ENCODE measurements at regions not wholly inside any gene's neighbourhood (a gene's known extent, or its start where the extent isn't known, plus 50 kb on each side); places are given as distances from the start of the nearest gene placed in this dataset.

GRCh38 chr6:6883011-6883410 is 224.8 kb upstream of the RREB1 start:
- no peak for ATAC-seq

More at GRCh38 chr6:6883011-6883410, 224.8 kb upstream of the RREB1 start:
- Histone ChIP-seq H3K9ac (ENCODE audit: insufficient read depth in 1 of 2, low read depth in 2 of 2, low read length in 2 of 2) (no peak overlapping the region; a peak in 1 of 4 replicates), H3K4me3 (no peak overlapping the region), H2AFZ (ENCODE audit: low read depth, low read length) (no peak overlapping the region), H3K27me3 (ENCODE audit: control insufficient read depth in 2 of 2, insufficient read depth in 2 of 2, low read length in 2 of 2) (no peaks in the 10 kb centered on the region), H3K4me1 (replicated peaks in 1 of 2; ENCODE audit: control insufficient read depth in 2 of 2, insufficient read depth in 2 of 2, low read length in 2 of 2) (peaks cover 34 to 62% of the 10 kb centered on the region in 2 experiments), H3K9me3 (replicated peaks; ENCODE audit: control insufficient read depth, insufficient read depth, low read depth, low read length) (no peaks in the 10 kb centered on the region; the same call in 1 of the 2 replicates), H4K20me1 (replicated peaks; ENCODE audit: control insufficient read depth, insufficient read depth, low read length) (no peaks in the 10 kb centered on the region), H3K36me3 (ENCODE audit: control insufficient read depth, insufficient read depth, low read length) (no peaks in the 10 kb centered on the region), H3K4me2 (ENCODE audit: insufficient read depth, low read length) (no peak overlapping the region), H3K27ac (ENCODE audit: extremely low read depth, low read depth, low read length) (no peak overlapping the region), H3K9me1 (ENCODE audit: control insufficient read depth, insufficient read depth, low read length) (no peaks in the 10 kb centered on the region), H3K79me2 (ENCODE audit: control insufficient read depth, insufficient read depth, low read length) (no peaks in the 10 kb centered on the region)
- POLR2A ChIA-PET, result no interaction called here
- intact Hi-C loops (cut with micrococcal nuclease), result no loop called here
- DNase-seq (ENCODE audit: extremely low read depth in 1 of 4, low spot score in 3 of 4), result no peak
- FAIRE-seq, result no peak
- CTCF ChIA-PET (ENCODE audit: low intra/inter-chr PET ratio), result no interaction called here
- 84% methylated on average over 6 of the region's 6 CpGs for WGBS (ENCODE audit: insufficient coverage, low coverage, missing lambda C conversion rate)
- in situ Hi-C loops (cut with MboI), result no loop called here
- BruUV-seq (replicated peaks), result no TSS peak
- no peak for TF ChIP-seq TFE3 (CRISPR knock-in tag; IDR thresholded peaks at IDR 0.05)
- no peak for TF ChIP-seq MTF1 (CRISPR knock-in tag; IDR thresholded peaks at IDR 0.05; ENCODE audit: borderline replicate concordance)
- TF ChIP-seq KAT8 (IDR thresholded peaks at IDR 0.05; ENCODE audit: low read depth), result no peak
- TF ChIP-seq TAF7 (tag; IDR thresholded peaks at IDR 0.05), result no peak
- no peak for TF ChIP-seq DMBX1 (CRISPR knock-in tag; IDR thresholded peaks at IDR 0.05; ENCODE audit: borderline replicate concordance)
- TF ChIP-seq MAFF (IDR thresholded peaks at IDR 0.05; ENCODE audit: low read length), result no peak
- no peak for TF ChIP-seq BCL6 (CRISPR knock-in tag; IDR thresholded peaks at IDR 0.05)
- TF ChIP-seq FOXO4 (CRISPR knock-in tag; IDR thresholded peaks at IDR 0.05), result no peak
- no peak for TF ChIP-seq COPS2 (conservative IDR thresholded peaks at IDR 0.05)
- no peak for TF ChIP-seq ZFPM2 (CRISPR knock-in tag; IDR thresholded peaks at IDR 0.05)

All from K562 (cell line).